GM23338 (cell line): ENCODE measurements at regions not wholly inside any gene's neighbourhood (a gene's known extent, or its start where the extent isn't known, plus 50 kb on each side); places are given as distances from the start of the nearest gene placed in this dataset.

ENCODE experiments used
- ATAC-seq: fragments of 200-7000 bp; cut with Tn5 transposase; 3 replicates; pipeline ENCODE4 v1.9.1; 2020
- DNase-seq: peaks from one replicate; pipeline ENCODE4 v3.0.0-alpha.2; 2015; ENCODE audit warnings: low spot score
- H2AFZ ChIP-seq: fragments of 200-600 bp; sonication (generic); 2 replicates; pipeline ENCODE4 v1.8.0; 2016; ENCODE audit warnings: antibody characterized with exemption, mild to moderate bottlenecking, moderate library complexity
- H3F3A ChIP-seq: fragments of 200-600 bp; sonication (generic); replicated peaks from 2 replicates; pipeline ENCODE4 v1.8.0; 2017; ENCODE audit warnings: antibody characterized with exemption, mixed run types, low read depth
- H3K27ac ChIP-seq: fragments of 200-600 bp; sonication (generic); 2 replicates; pipeline ENCODE4 v1.6.1; 2016; ENCODE audit warnings: low read depth
- H3K27me3 ChIP-seq: fragments of 200-600 bp; sonication (generic); 2 replicates; pipeline ENCODE4 v1.8.0; 2016; ENCODE audit warnings: mild to moderate bottlenecking, mixed run types, moderate library complexity; ENCODE audit not compliant: insufficient read depth
- H3K36me3 ChIP-seq: fragments of 200-600 bp; sonication (generic); 2 replicates; pipeline ENCODE4 v1.8.0; 2016; ENCODE audit warnings: mild to moderate bottlenecking; ENCODE audit not compliant: insufficient read depth
- H3K4me1 ChIP-seq: fragments of 200-600 bp; sonication (generic); 2 replicates; pipeline ENCODE4 v1.8.0; 2016; ENCODE audit warnings: mild to moderate bottlenecking, moderate library complexity; ENCODE audit not compliant: insufficient read depth
- H3K4me2 ChIP-seq: fragments of 200-600 bp; sonication (generic); 2 replicates; pipeline ENCODE4 v1.7.1; 2017; ENCODE audit warnings: mixed run types
- H3K4me3 ChIP-seq: fragments of 200-600 bp; sonication (generic); 2 replicates; pipeline ENCODE4 v1.6.1; 2016; ENCODE audit warnings: mixed run types
- H3K79me2 ChIP-seq: fragments of 200-600 bp; sonication (generic); replicated peaks from 2 replicates; pipeline ENCODE4 v1.8.0; 2017; ENCODE audit warnings: mild to moderate bottlenecking; ENCODE audit not compliant: insufficient read depth
- H3K9me2 ChIP-seq: fragments of 200-600 bp; sonication (generic); 2 replicates; pipeline ENCODE4 v1.8.0; 2017; ENCODE audit not compliant: insufficient read depth
- H4K20me1 ChIP-seq: fragments of 200-600 bp; sonication (generic); replicated peaks from 2 replicates; pipeline ENCODE4 v1.8.0; 2017; ENCODE audit warnings: mild to moderate bottlenecking; ENCODE audit not compliant: insufficient read depth
- H3K27ac Mint-ChIP-seq: 2 replicates; pipeline ENCODE4 v1.8.0; 2020; ENCODE audit warnings: inconsistent platforms, mild to moderate bottlenecking, moderate library complexity, mixed read lengths
- H3K27me3 Mint-ChIP-seq: 3 replicates; pipeline ENCODE4 v1.8.0; 2022; ENCODE audit warnings: low read depth, mild to moderate bottlenecking, moderate library complexity, mixed read lengths, inconsistent platforms; ENCODE audit not compliant: insufficient read depth, poor library complexity
- H3K36me3 Mint-ChIP-seq: 3 replicates; pipeline ENCODE4 v1.8.0; 2021; ENCODE audit warnings: low read depth, mild to moderate bottlenecking, inconsistent platforms, moderate library complexity, mixed read lengths
- H3K4me1 Mint-ChIP-seq: 3 replicates; pipeline ENCODE4 v1.8.0; 2020; ENCODE audit warnings: mild to moderate bottlenecking, inconsistent platforms, mixed read lengths
- H3K4me3 Mint-ChIP-seq: 3 replicates; pipeline ENCODE4 v1.8.0; 2021; ENCODE audit warnings: moderate library complexity, mild to moderate bottlenecking, inconsistent platforms, mixed read lengths
- H3K9me3 Mint-ChIP-seq: 3 replicates; pipeline ENCODE4 v1.8.0; 2020; ENCODE audit warnings: moderate library complexity, mild to moderate bottlenecking, inconsistent platforms, mixed read lengths
- CREB1 ChIP-seq: fragments of 250-450 bp; sonication (Bioruptor Pico); IDR thresholded peaks from 2 replicates; pipeline ENCODE4 v1.5.0; 2020; ENCODE audit warnings: low read depth, mild to moderate bottlenecking, moderate library complexity
- EZH2 ChIP-seq: fragments of 200-600 bp; sonication (generic); IDR thresholded peaks from one replicate; pipeline ENCODE4 v1.8.0; 2017; ENCODE audit warnings: antibody characterized with exemption, mild to moderate bottlenecking, low read depth; ENCODE audit not compliant: unreplicated experiment
- EZH2phosphoT487 ChIP-seq: fragments of 200-600 bp; sonication (generic); IDR thresholded peaks from one replicate; pipeline ENCODE4 v1.8.1; 2018; ENCODE audit warnings: antibody characterized with exemption; ENCODE audit not compliant: unreplicated experiment
- JUNB ChIP-seq: IDR thresholded peaks from one replicate; pipeline ENCODE4 v1.6.1; 2016; ENCODE audit warnings: antibody characterized with exemption; ENCODE audit not compliant: unreplicated experiment
- POLR2AphosphoS5 ChIP-seq: IDR thresholded peaks from 2 replicates; pipeline ENCODE4 v1.6.1; 2016; ENCODE audit warnings: antibody characterized with exemption, low read depth
- ZNF114 ChIP-seq: fragments of 250-450 bp; sonication (Bioruptor Pico); IDR thresholded peaks from 2 replicates; pipeline ENCODE4 v1.5.0; 2020; ENCODE audit warnings: mild to moderate bottlenecking, moderate library complexity
- ZNF331 ChIP-seq: fragments of 250-450 bp; sonication (Bioruptor Pico); IDR thresholded peaks from 2 replicates; pipeline ENCODE4 v1.5.0; 2020; ENCODE audit warnings: low read depth, mild to moderate bottlenecking, moderate library complexity
- ZNF462 ChIP-seq: fragments of 250-450 bp; sonication (Bioruptor Pico); IDR thresholded peaks from 2 replicates; pipeline ENCODE4 v1.5.0; 2020; ENCODE audit warnings: mild to moderate bottlenecking, moderate library complexity
- TF ChIP-seq, protein P1 (sequence below), 2 experiments: fragments of 200-600 bp in 1 of 2; sonication (generic) in 1 of 2; conservative IDR thresholded peaks; 2 replicates each; pipeline versions ENCODE4 v1.5.1 to v1.6.1; 2016 to 2017; ENCODE audit warnings: antibody characterized with exemption in 2 of 2, low read depth in 2 of 2, mild to moderate bottlenecking in 2 of 2, moderate library complexity in 1 of 2

DNA sequence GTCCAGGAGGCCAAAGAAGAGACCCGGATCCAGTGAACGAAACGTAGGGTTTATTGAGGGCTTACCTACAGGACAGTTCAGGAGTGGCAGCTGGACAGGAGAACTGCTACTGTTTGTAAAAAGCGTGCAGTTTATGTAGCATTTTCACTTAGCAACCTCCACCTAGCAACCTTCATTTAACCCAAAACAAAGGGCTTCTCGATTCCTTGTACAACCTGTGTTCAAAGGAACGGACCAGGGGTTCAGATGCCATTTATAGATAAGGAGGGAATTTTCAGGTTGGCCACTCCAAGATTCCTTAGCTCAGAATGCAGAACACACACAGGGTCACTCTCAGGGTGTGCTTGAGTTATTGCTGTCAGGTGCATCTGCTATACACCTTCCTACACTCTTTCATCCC, 65.1 kb upstream of the YWHAQ start (continued):
- TF ChIP-seq ZNF462 (CRISPR knock-in tag) = no peak
- TF ChIP-seq EZH2 = no peak

- Mint-ChIP-seq H3K9me3 (no peaks in the 10 kb centered on the region), H3K4me1 (peaks cover 17% of the 10 kb centered on the region), H3K4me3 (no peak overlapping the region), H3K36me3 (no peaks in the 10 kb centered on the region), H3K27ac (no peak overlapping the region), H3K27me3 (peaks cover 2% of the 10 kb centered on the region)
- H3K4me1 ChIP-seq = peaks cover 6% of the 10 kb centered on the region; the same call in 1 of the 2 replicates
- ATAC-seq (no peak), DNase-seq (no peak)
- H3K27ac ChIP-seq = no peak overlapping the region
- H3K79me2 ChIP-seq = no peaks in the 10 kb centered on the region
- H3K27me3 ChIP-seq = no peaks in the 10 kb centered on the region
- no peaks in the 10 kb centered on the region for H4K20me1 ChIP-seq
- no peaks in the 10 kb centered on the region for H3K36me3 ChIP-seq
- H3K4me3 ChIP-seq = no peak overlapping the region
- H2AFZ ChIP-seq = no peak overlapping the region
- no peaks in the 10 kb centered on the region for H3K9me2 ChIP-seq
- H3F3A ChIP-seq = no peaks in the 10 kb centered on the region
- no peak overlapping the region for H3K4me2 ChIP-seq
- no peak for TF ChIP-seq ZNF114 (CRISPR knock-in tag)
- no peak for TF ChIP-seq ZNF462 (CRISPR knock-in tag)
- no peak for TF ChIP-seq EZH2
- TF ChIP-seq POLR2AphosphoS5 = no peak
- TF ChIP-seq CREB1 (CRISPR knock-in tag) = no peak
- no peak for TF ChIP-seq JUNB
- TF ChIP-seq EZH2phosphoT487 = no peak
- TF ChIP-seq, protein P1, sequence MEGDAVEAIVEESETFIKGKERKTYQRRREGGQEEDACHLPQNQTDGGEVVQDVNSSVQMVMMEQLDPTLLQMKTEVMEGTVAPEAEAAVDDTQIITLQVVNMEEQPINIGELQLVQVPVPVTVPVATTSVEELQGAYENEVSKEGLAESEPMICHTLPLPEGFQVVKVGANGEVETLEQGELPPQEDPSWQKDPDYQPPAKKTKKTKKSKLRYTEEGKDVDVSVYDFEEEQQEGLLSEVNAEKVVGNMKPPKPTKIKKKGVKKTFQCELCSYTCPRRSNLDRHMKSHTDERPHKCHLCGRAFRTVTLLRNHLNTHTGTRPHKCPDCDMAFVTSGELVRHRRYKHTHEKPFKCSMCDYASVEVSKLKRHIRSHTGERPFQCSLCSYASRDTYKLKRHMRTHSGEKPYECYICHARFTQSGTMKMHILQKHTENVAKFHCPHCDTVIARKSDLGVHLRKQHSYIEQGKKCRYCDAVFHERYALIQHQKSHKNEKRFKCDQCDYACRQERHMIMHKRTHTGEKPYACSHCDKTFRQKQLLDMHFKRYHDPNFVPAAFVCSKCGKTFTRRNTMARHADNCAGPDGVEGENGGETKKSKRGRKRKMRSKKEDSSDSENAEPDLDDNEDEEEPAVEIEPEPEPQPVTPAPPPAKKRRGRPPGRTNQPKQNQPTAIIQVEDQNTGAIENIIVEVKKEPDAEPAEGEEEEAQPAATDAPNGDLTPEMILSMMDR (conservative IDR thresholded peaks at IDR 0.05; ENCODE audit: low read depth in 2 of 2) = no peak
- TF ChIP-seq ZNF331 = no peak
Observed at GRCh38 chr2:9696731-9697130, 65.9 kb upstream of the YWHAQ start.
